OCI-LY1 (cell line): ENCODE measurements at regions not wholly inside any gene's neighbourhood (a gene's known extent, or its start where the extent isn't known, plus 50 kb on each side); places are given as distances from the start of the nearest gene placed in this dataset.

Experiments used
- H2AFZ ChIP-seq: fragments of 200-600 bp; sonication (generic), shearing (Covaris generic); 2 replicates; pipeline ENCODE4 v1.6.0; 2014; ENCODE audit warnings: antibody characterized with exemption, mild to moderate bottlenecking, low read length
- H3F3A ChIP-seq: fragments of 200-600 bp; sonication (generic), shearing (Covaris generic); 2 replicates; pipeline ENCODE4 v1.6.0; 2014; ENCODE audit warnings: mild to moderate bottlenecking, antibody characterized with exemption, low read length, moderate library complexity; ENCODE audit not compliant: insufficient read depth
- H3K27ac ChIP-seq: fragments of 200-600 bp; sonication (generic); 2 replicates; pipeline ENCODE4 v1.5.1; 2014; ENCODE audit warnings: low read length, mixed run types, mild to moderate bottlenecking, low read depth; ENCODE audit not compliant: poor library complexity, severe bottlenecking
- H3K27me3 ChIP-seq: fragments of 200-600 bp; sonication (generic); 2 replicates; pipeline ENCODE4 v1.6.0; 2014; ENCODE audit warnings: antibody characterized with exemption, mild to moderate bottlenecking, low read length, moderate library complexity; ENCODE audit not compliant: insufficient read depth
- H3K36me3 ChIP-seq: fragments of 200-600 bp; sonication (generic); 2 replicates; pipeline ENCODE4 v1.6.1; 2014; ENCODE audit warnings: mild to moderate bottlenecking, antibody characterized with exemption, low read length, moderate library complexity, mixed read lengths; ENCODE audit not compliant: insufficient read depth
- H3K4me1 ChIP-seq: fragments of 200-600 bp; sonication (generic); 2 replicates; pipeline ENCODE4 v1.5.1; 2014; ENCODE audit warnings: mild to moderate bottlenecking, low read length, moderate library complexity; ENCODE audit not compliant: insufficient read depth, severe bottlenecking
- H3K4me2 ChIP-seq: fragments of 200-600 bp; sonication (generic), shearing (Covaris generic); 2 replicates; pipeline ENCODE4 v1.6.1; 2014; ENCODE audit warnings: low read length
- H3K4me3 ChIP-seq: fragments of 200-600 bp; sonication (generic); 2 replicates; pipeline ENCODE4 v1.5.1; 2014; ENCODE audit warnings: low read length, low read depth, mild to moderate bottlenecking, mixed read lengths; ENCODE audit not compliant: poor library complexity, severe bottlenecking
- H3K79me2 ChIP-seq: fragments of 200-600 bp; shearing (Covaris generic); 2 replicates; pipeline ENCODE4 v1.6.1; 2016; ENCODE audit warnings: mixed run types, low read length, mixed read lengths; ENCODE audit not compliant: insufficient read depth
- H3K9ac ChIP-seq: fragments of 200-600 bp; sonication (generic), shearing (Covaris generic); 2 replicates; pipeline ENCODE4 v1.6.1; 2014; ENCODE audit warnings: mild to moderate bottlenecking, low read length, mixed read lengths
- H3K9me2 ChIP-seq: fragments of 200-600 bp; sonication (generic), shearing (Covaris generic); 2 replicates; pipeline ENCODE4 v1.6.1; 2014; ENCODE audit warnings: low read depth, mild to moderate bottlenecking, low read length, mixed read lengths
- H3K9me3 ChIP-seq: fragments of 200-600 bp; shearing (Covaris generic); 2 replicates; pipeline ENCODE4 v1.6.1; 2014; ENCODE audit warnings: low read length, mixed read lengths
- H4K20me1 ChIP-seq: fragments of 200-600 bp; sonication (generic), shearing (Covaris generic); 2 replicates; pipeline ENCODE4 v1.6.0; 2016; ENCODE audit warnings: mild to moderate bottlenecking, low read length; ENCODE audit not compliant: insufficient read depth
- CTCF ChIP-seq: fragments of 200-600 bp; sonication (generic), shearing (Covaris generic); IDR thresholded peaks from 2 replicates; pipeline ENCODE4 v1.5.1; 2017; ENCODE audit warnings: mild to moderate bottlenecking, antibody characterized with exemption, low read length, moderate library complexity, mixed read lengths
- EZH2 ChIP-seq: fragments of 200-600 bp; sonication (generic), shearing (Covaris generic); IDR thresholded peaks from 2 replicates; pipeline ENCODE4 v1.8.0; 2017; ENCODE audit warnings: borderline replicate concordance, mixed run types, mild to moderate bottlenecking, antibody characterized with exemption, low read length, moderate library complexity, mixed read lengths

GRCh38 chr7:15794801-15795200 is 108.3 kb upstream of the MEOX2 start:
- TF ChIP-seq CTCF (no peak), EZH2 (no peak)
- no peaks in the 10 kb centered on the region for H3K27me3 ChIP-seq
- no peak overlapping the region for H2AFZ ChIP-seq
- no peaks in the 10 kb centered on the region for H3K9me2 ChIP-seq
- no peaks in the 10 kb centered on the region for H3K36me3 ChIP-seq
- no peaks in the 10 kb centered on the region for H3K9me3 ChIP-seq
- H3K4me3 ChIP-seq, result no peak overlapping the region
- no peaks in the 10 kb centered on the region for H3F3A ChIP-seq
- H3K27ac ChIP-seq, result no peak overlapping the region
- no peak overlapping the region for H3K4me2 ChIP-seq
- H3K9ac ChIP-seq, result no peak overlapping the region
- no peaks in the 10 kb centered on the region for H4K20me1 ChIP-seq
- no peaks in the 10 kb centered on the region for H3K79me2 ChIP-seq
- no peaks in the 10 kb centered on the region for H3K4me1 ChIP-seq

GRCh38 chr7:15784694-15785030 is 98.2 kb upstream of the MEOX2 start:
- H3K79me2 ChIP-seq, result no peaks in the 10 kb centered on the region
- H3K27me3 ChIP-seq, result no peaks in the 10 kb centered on the region
- H3K9me3 ChIP-seq, result no peaks in the 10 kb centered on the region
- no peaks in the 10 kb centered on the region for H4K20me1 ChIP-seq
- no peak overlapping the region for H3K4me3 ChIP-seq
- H3K36me3 ChIP-seq, result no peaks in the 10 kb centered on the region
- H3K4me1 ChIP-seq, result no peaks in the 10 kb centered on the region
- no peak overlapping the region for H3K4me2 ChIP-seq
- no peak overlapping the region for H3K9ac ChIP-seq
- no peaks in the 10 kb centered on the region for H3F3A ChIP-seq
- H3K27ac ChIP-seq, result no peak overlapping the region
- no peak overlapping the region for H2AFZ ChIP-seq
- no peaks in the 10 kb centered on the region for H3K9me2 ChIP-seq
- TF ChIP-seq EZH2 (no peak), CTCF (no peak)

- H3K27ac ChIP-seq, result no peak overlapping the region
Observed at GRCh38 chr7:15783987-15784693, 97.7 kb upstream of the MEOX2 start.

More at GRCh38 chr7:15783987-15784693, 97.7 kb upstream of the MEOX2 start:
- no peaks in the 10 kb centered on the region for H3K27me3 ChIP-seq
- H3K79me2 ChIP-seq, result no peaks in the 10 kb centered on the region
- TF ChIP-seq EZH2, result no peak
- no peak for TF ChIP-seq CTCF
- no peaks in the 10 kb centered on the region for H3F3A ChIP-seq
- H2AFZ ChIP-seq, result no peak overlapping the region
- H3K4me2 ChIP-seq, result no peak overlapping the region
- H4K20me1 ChIP-seq, result no peaks in the 10 kb centered on the region
- no peak overlapping the region for H3K9ac ChIP-seq
- no peaks in the 10 kb centered on the region for H3K4me1 ChIP-seq
- H3K9me2 ChIP-seq, result no peaks in the 10 kb centered on the region
- H3K4me3 ChIP-seq, result no peak overlapping the region
- H3K9me3 ChIP-seq, result no peaks in the 10 kb centered on the region
- no peaks in the 10 kb centered on the region for H3K36me3 ChIP-seq
